ENCODE measurements at regions not wholly inside any gene's neighbourhood (a gene's known extent, or its start where the extent isn't known, plus 50 kb on each side); places are given as distances from the start of the nearest gene placed in this dataset.
"Not testable (repeated sequence)": the region's sequence is repeated elsewhere in the genome, so short reads cannot be mapped to it uniquely, and the experiment has no call there.

GRCh38 chr3:130151555-130151954 lies 69.9 kb downstream of the ALG1L2 start:
- not testable (repeated sequence) for H3K4me3 ChIP-seq (ENCODE audit: low read length)

GRCh38 chr3:130153247-130153646 lies 71.6 kb downstream of the ALG1L2 start:
- H3K4me3 ChIP-seq (ENCODE audit: low read length): not testable (repeated sequence)

- H3K4me3 ChIP-seq (ENCODE audit: low read length): not testable (repeated sequence)
These were observed 73.8 kb downstream of the ALG1L2 start for GRCh38 chr3:130155464-130155863.

- H3K4me3 ChIP-seq (ENCODE audit: low read length): not testable (repeated sequence)
These were observed 85.2 kb downstream of the ALG1L2 start for GRCh38 chr3:130166856-130167255.

GRCh38 chr3:130175195-130175594 lies 93.6 kb downstream of the ALG1L2 start:
- not testable (repeated sequence) for H3K4me3 ChIP-seq (ENCODE audit: low read length)

- H3K4me3 ChIP-seq (ENCODE audit: low read length): not testable (repeated sequence)
These were observed 95.0 kb downstream of the ALG1L2 start for GRCh38 chr3:130176476-130177256.

GRCh38 chr3:130178835-130179234 lies 97.2 kb downstream of the ALG1L2 start:
- H3K4me3 ChIP-seq (ENCODE audit: low read length): not testable (repeated sequence)

- H3K4me3 ChIP-seq (ENCODE audit: low read length): peak overlapping the region; percentile 75; the same call in 1 of the 2 replicates
These were observed 97.8 kb downstream of the ALG1L2 start for GRCh38 chr3:130179353-130179970.

GRCh38 chr3:130182475-130182874 lies 100.8 kb downstream of the ALG1L2 start:
- H3K4me3 ChIP-seq (ENCODE audit: low read length): not testable (repeated sequence)

- H3K4me3 ChIP-seq (ENCODE audit: low read length): not testable (repeated sequence)
These were observed 102.1 kb downstream of the ALG1L2 start for GRCh38 chr3:130183689-130184088.

- not testable (repeated sequence) for H3K4me3 ChIP-seq (ENCODE audit: low read length)
These were observed 102.8 kb downstream of the ALG1L2 start for GRCh38 chr3:130184152-130185024.

- not testable (repeated sequence) for H3K4me3 ChIP-seq (ENCODE audit: low read length)
These were observed 119.6 kb downstream of the ALG1L2 start for GRCh38 chr3:130201272-130201671.

- not testable (repeated sequence) for H3K4me3 ChIP-seq (ENCODE audit: low read length)
These were observed 122.0 kb downstream of the ALG1L2 start for GRCh38 chr3:130203633-130204032.

GRCh38 chr3:130227540-130227939 lies 117.9 kb upstream of the COL6A5 start:
- H3K4me3 ChIP-seq (ENCODE audit: low read length): no peak overlapping the region
- no peak for TF ChIP-seq ZNF274 (IDR thresholded peaks at IDR 0.05; ENCODE audit: low read depth, low read length)

GRCh38 chr3:130242850-130243569 lies 102.5 kb upstream of the COL6A5 start:
- no peak for TF ChIP-seq ZNF274 (IDR thresholded peaks at IDR 0.05; ENCODE audit: low read depth, low read length)

More at GRCh38 chr3:130242850-130243569, 102.5 kb upstream of the COL6A5 start:
- no peak overlapping the region for H3K4me3 ChIP-seq (ENCODE audit: low read length)
